ENCODE measurements at regions not wholly inside any gene's neighbourhood (a gene's known extent, or its start where the extent isn't known, plus 50 kb on each side); places are given as distances from the start of the nearest gene placed in this dataset.

GRCh38 chr16:8110572-8111514 lies 479.5 kb downstream of the TMEM114 start:
- TF ChIP-seq EZH2 (optimal IDR thresholded peaks at IDR 0.05; ENCODE audit: low read depth, low read length) = no peak
- TF ChIP-seq CTCF (IDR thresholded peaks at IDR 0.05; ENCODE audit: low read length) = no peak

Data from MM.1S (cell line).